ENCODE measurements at regions not wholly inside any gene's neighbourhood (a gene's known extent, or its start where the extent isn't known, plus 50 kb on each side); places are given as distances from the start of the nearest gene placed in this dataset.
"Not testable (repeated sequence)": the region's sequence is repeated elsewhere in the genome, so short reads cannot be mapped to it uniquely, and the experiment has no call there.

- H3K27ac Mint-ChIP-seq; H3K4me1 ChIP-seq (ENCODE audit: control insufficient read depth in 2 of 2, insufficient read depth in 2 of 2, low read length in 2 of 2); H3K36me3 ChIP-seq (ENCODE audit: control insufficient read depth in 2 of 3, insufficient read depth in 3 of 3, low read length in 3 of 3); H3K4me1 Mint-ChIP-seq; POLR2A ChIA-PET; ATAC-seq; H3K4me3 Mint-ChIP-seq; intact Hi-C loops (cut with micrococcal nuclease); H3K27ac ChIP-seq (ENCODE audit: low read depth, low read length); H3K36me3 Mint-ChIP-seq; CTCF ChIA-PET; H3K27me3 Mint-ChIP-seq; H3K27me3 ChIP-seq (ENCODE audit: control insufficient read depth in 2 of 2, insufficient read depth in 2 of 2, low read length in 2 of 2); DNase-seq; H3K9me3 ChIP-seq (ENCODE audit: control insufficient read depth in 2 of 3, low read length in 3 of 3); H3K4me3 ChIP-seq (ENCODE audit: low read length): not testable (repeated sequence)
- peaks cover 0 to 12% (median 3%) of the 10 kb centered on the region in 11 donors for H3K9me3 Mint-ChIP-seq
Measured at GRCh38 chr11:49798206-49798837, 153.9 kb upstream of the OR4C13 start.

GRCh38 chr11:49817705-49818430 is 134.3 kb upstream of the OR4C13 start:
- H3K9me3 ChIP-seq (ENCODE audit: control insufficient read depth in 2 of 3, low read length in 3 of 3); H3K27ac Mint-ChIP-seq; intact Hi-C loops (cut with micrococcal nuclease); H3K4me3 Mint-ChIP-seq; H3K27me3 Mint-ChIP-seq; POLR2A ChIA-PET; ATAC-seq; H3K27me3 ChIP-seq (ENCODE audit: control insufficient read depth in 2 of 2, insufficient read depth in 2 of 2, low read length in 2 of 2); H3K4me3 ChIP-seq (ENCODE audit: low read length); H3K36me3 Mint-ChIP-seq; H3K4me1 Mint-ChIP-seq; H3K36me3 ChIP-seq (ENCODE audit: control insufficient read depth in 2 of 3, insufficient read depth in 3 of 3, low read length in 3 of 3); H3K27ac ChIP-seq (ENCODE audit: low read depth, low read length); CTCF ChIA-PET; H3K4me1 ChIP-seq (ENCODE audit: control insufficient read depth in 2 of 2, insufficient read depth in 2 of 2, low read length in 2 of 2); DNase-seq: not testable (repeated sequence)
- H3K9me3 Mint-ChIP-seq, result peaks cover 0 to 16% (median 4%) of the 10 kb centered on the region in 11 donors

- DNase-seq; H3K4me1 Mint-ChIP-seq; H3K9me3 ChIP-seq (ENCODE audit: control insufficient read depth in 2 of 3, low read length in 3 of 3); CTCF ChIA-PET; ATAC-seq; H3K27me3 Mint-ChIP-seq; POLR2A ChIA-PET; H3K4me1 ChIP-seq (ENCODE audit: control insufficient read depth in 2 of 2, insufficient read depth in 2 of 2, low read length in 2 of 2); H3K4me3 ChIP-seq (ENCODE audit: low read length); H3K27ac Mint-ChIP-seq; H3K36me3 ChIP-seq (ENCODE audit: control insufficient read depth in 2 of 3, insufficient read depth in 3 of 3, low read length in 3 of 3); H3K27ac ChIP-seq (ENCODE audit: low read depth, low read length); H3K27me3 ChIP-seq (ENCODE audit: control insufficient read depth in 2 of 2, insufficient read depth in 2 of 2, low read length in 2 of 2); intact Hi-C loops (cut with micrococcal nuclease); H3K36me3 Mint-ChIP-seq; H3K4me3 Mint-ChIP-seq: not testable (repeated sequence)
- peaks cover 0 to 24% (median 6%) of the 10 kb centered on the region in 11 donors for H3K9me3 Mint-ChIP-seq
Measured at GRCh38 chr11:49823188-49823587, 129.0 kb upstream of the OR4C13 start.

GRCh38 chr11:49850541-49850940 is 101.7 kb upstream of the OR4C13 start:
- CTCF ChIA-PET; H3K4me3 ChIP-seq (ENCODE audit: low read length); H3K27ac ChIP-seq (ENCODE audit: low read depth, low read length); H3K27me3 ChIP-seq (ENCODE audit: control insufficient read depth in 2 of 2, insufficient read depth in 2 of 2, low read length in 2 of 2); H3K4me1 Mint-ChIP-seq; H3K4me3 Mint-ChIP-seq; DNase-seq; H3K4me1 ChIP-seq (ENCODE audit: control insufficient read depth in 2 of 2, insufficient read depth in 2 of 2, low read length in 2 of 2); H3K36me3 Mint-ChIP-seq; H3K36me3 ChIP-seq (ENCODE audit: control insufficient read depth in 2 of 3, insufficient read depth in 3 of 3, low read length in 3 of 3); ATAC-seq; POLR2A ChIA-PET; H3K27me3 Mint-ChIP-seq; H3K27ac Mint-ChIP-seq; H3K9me3 ChIP-seq (ENCODE audit: control insufficient read depth in 2 of 3, low read length in 3 of 3); intact Hi-C loops (cut with micrococcal nuclease): not testable (repeated sequence)
- peaks cover 0 to 13% (median 7%) of the 10 kb centered on the region in 11 donors for H3K9me3 Mint-ChIP-seq

- H3K4me1 Mint-ChIP-seq, result no peaks in the 10 kb centered on the region
- POLR2A ChIA-PET, result no interaction called here
- Histone ChIP-seq H3K9me3 (ENCODE audit: control insufficient read depth in 2 of 3, low read length in 3 of 3) (no peaks in the 10 kb centered on the region), H3K36me3 (ENCODE audit: control insufficient read depth in 2 of 3, insufficient read depth in 3 of 3, low read length in 3 of 3) (no peaks in the 10 kb centered on the region), H3K4me3 (ENCODE audit: low read length) (no peak overlapping the region), H3K27me3 (ENCODE audit: control insufficient read depth in 2 of 2, insufficient read depth in 2 of 2, low read length in 2 of 2) (no peaks in the 10 kb centered on the region), H3K27ac (ENCODE audit: low read depth, low read length) (no peak overlapping the region), H3K4me1 (ENCODE audit: control insufficient read depth in 2 of 2, insufficient read depth in 2 of 2, low read length in 2 of 2) (no peaks in the 10 kb centered on the region)
- no peak for DNase-seq
- peaks cover 0 to 15% (median 10%) of the 10 kb centered on the region in 11 donors for H3K9me3 Mint-ChIP-seq
- H3K27me3 Mint-ChIP-seq, result no peaks in the 10 kb centered on the region
- H3K36me3 Mint-ChIP-seq, result peaks cover 0 to 3% (median 0%) of the 10 kb centered on the region in 5 donors
- intact Hi-C loops (cut with micrococcal nuclease), result no loop called here
- H3K4me3 Mint-ChIP-seq, result no peak overlapping the region
- ATAC-seq, result no peak
- H3K27ac Mint-ChIP-seq, result no peak overlapping the region
- CTCF ChIA-PET, result no interaction called here
Measured at GRCh38 chr11:49851511-49851910, 100.7 kb upstream of the OR4C13 start.

GRCh38 chr11:49851971-49852389 is 100.2 kb upstream of the OR4C13 start:
- H3K27me3 ChIP-seq (ENCODE audit: control insufficient read depth in 2 of 2, insufficient read depth in 2 of 2, low read length in 2 of 2), result no peaks in the 10 kb centered on the region
- no peak for ATAC-seq
- no peak for DNase-seq
- Mint-ChIP-seq H3K36me3 (peaks cover 0 to 3% (median 0%) of the 10 kb centered on the region in 5 donors), H3K27me3 (no peaks in the 10 kb centered on the region), H3K4me1 (no peaks in the 10 kb centered on the region), H3K9me3 (peaks cover 0 to 16% (median 10%) of the 10 kb centered on the region in 11 donors), H3K4me3 (no peak overlapping the region), H3K27ac (no peak overlapping the region)
- H3K4me3 ChIP-seq (ENCODE audit: low read length), result no peak overlapping the region
- no peaks in the 10 kb centered on the region for H3K36me3 ChIP-seq (ENCODE audit: control insufficient read depth in 2 of 3, insufficient read depth in 3 of 3, low read length in 3 of 3)
- ChIA-PET POLR2A (no interaction called here), CTCF (no interaction called here)
- no peaks in the 10 kb centered on the region for H3K4me1 ChIP-seq (ENCODE audit: control insufficient read depth in 2 of 2, insufficient read depth in 2 of 2, low read length in 2 of 2)
- H3K27ac ChIP-seq (ENCODE audit: low read depth, low read length), result no peak overlapping the region
- intact Hi-C loops (cut with micrococcal nuclease), result no loop called here
- H3K9me3 ChIP-seq (ENCODE audit: control insufficient read depth in 2 of 3, low read length in 3 of 3), result no peaks in the 10 kb centered on the region

GRCh38 chr11:49888875-49889274 is 63.3 kb upstream of the OR4C13 start:
- H3K27me3 Mint-ChIP-seq; H3K4me1 Mint-ChIP-seq; DNase-seq; H3K36me3 Mint-ChIP-seq; H3K36me3 ChIP-seq (ENCODE audit: control insufficient read depth in 2 of 3, insufficient read depth in 3 of 3, low read length in 3 of 3); CTCF ChIA-PET; H3K4me3 Mint-ChIP-seq; POLR2A ChIA-PET; H3K4me1 ChIP-seq (ENCODE audit: control insufficient read depth in 2 of 2, insufficient read depth in 2 of 2, low read length in 2 of 2); H3K27ac ChIP-seq (ENCODE audit: low read depth, low read length); H3K9me3 ChIP-seq (ENCODE audit: control insufficient read depth in 2 of 3, low read length in 3 of 3); H3K27me3 ChIP-seq (ENCODE audit: control insufficient read depth in 2 of 2, insufficient read depth in 2 of 2, low read length in 2 of 2); intact Hi-C loops (cut with micrococcal nuclease); ATAC-seq; H3K4me3 ChIP-seq (ENCODE audit: low read length); H3K27ac Mint-ChIP-seq: not testable (repeated sequence)
- peaks cover 0 to 26% (median 7%) of the 10 kb centered on the region in 11 donors for H3K9me3 Mint-ChIP-seq
